ENCODE measurements at regions not wholly inside any gene's neighbourhood (a gene's known extent, or its start where the extent isn't known, plus 50 kb on each side); places are given as distances from the start of the nearest gene placed in this dataset.

DNA sequence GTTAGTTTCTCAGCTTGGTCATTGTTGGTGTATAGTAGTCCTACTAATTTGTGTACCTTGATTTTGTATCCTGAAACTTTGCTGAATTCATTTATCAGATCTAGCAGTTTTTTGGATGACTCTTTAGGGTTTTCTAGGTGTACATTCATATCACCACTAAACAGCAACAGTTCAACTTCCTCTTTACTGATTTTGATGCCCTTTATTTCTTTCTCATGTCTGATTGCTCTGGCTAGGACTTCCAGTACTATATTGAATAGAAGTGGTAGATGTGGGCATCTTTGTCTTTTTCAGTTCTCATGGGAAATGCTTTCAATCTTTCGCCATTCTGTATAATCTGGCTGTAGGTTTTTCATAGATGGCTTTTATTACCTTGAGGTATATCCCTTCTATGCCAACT is 61.3 kb upstream of the HEY2 start:
- no peaks in the 10 kb centered on the region for H3K4me1 Mint-ChIP-seq
- H3K27ac Mint-ChIP-seq = no peak overlapping the region
- H3K4me3 ChIP-seq (ENCODE audit: control extremely low read depth in 1 of 5, extremely low read depth in 1 of 5, insufficient read depth in 1 of 5, low read depth in 2 of 5, low read length in 4 of 5) = no peak overlapping the region
- no peaks in the 10 kb centered on the region for H4K20me1 ChIP-seq (ENCODE audit: control insufficient read depth, insufficient read depth, low read length, poor library complexity, severe bottlenecking)
- peaks cover 18% of the 10 kb centered on the region for H3K9me3 Mint-ChIP-seq (ENCODE audit: insufficient read depth)
- ChIA-PET POLR2A (no interaction called here), CTCF (no interaction called here)
- H2AFZ ChIP-seq (ENCODE audit: insufficient read depth, low read depth, low read length, poor library complexity, severe bottlenecking) = no peak overlapping the region
- H3K27ac ChIP-seq (ENCODE audit: low read length in 2 of 2) = no peak overlapping the region
- no peaks in the 10 kb centered on the region for H3K36me3 ChIP-seq (replicated peaks in 1 of 2; ENCODE audit: control extremely low read depth in 1 of 2, control insufficient read depth in 1 of 2, extremely low read depth in 1 of 2, insufficient read depth in 2 of 2, low read length in 1 of 2)
- H3K4me3 Mint-ChIP-seq = no peak overlapping the region
- H3K79me2 ChIP-seq (ENCODE audit: control insufficient read depth, insufficient read depth, low read length) = no peaks in the 10 kb centered on the region
- no peaks in the 10 kb centered on the region for H3K4me1 ChIP-seq (ENCODE audit: control insufficient read depth in 2 of 2, insufficient read depth in 2 of 2, low read length in 2 of 2)
- H3K9me3 ChIP-seq (ENCODE audit: control extremely low read depth in 1 of 3, control insufficient read depth in 2 of 3, insufficient read depth in 1 of 3, low read length in 2 of 3) = peaks cover 2 to 8% (median 4%) of the 10 kb centered on the region in 3 donors
- no CpG with 5 or more reads among the region's 1 CpG for WGBS (ENCODE audit: insufficient coverage)
- peaks cover 22% of the 10 kb centered on the region for H3K27me3 Mint-ChIP-seq
- H3K27me3 ChIP-seq (replicated peaks in 1 of 4; ENCODE audit: control extremely low read depth in 1 of 4, control insufficient read depth in 3 of 4, insufficient read depth in 4 of 4, low read length in 3 of 4) = peaks cover 0 to 10% (median 3%) of the 10 kb centered on the region in 4 experiments
- H3K4me2 ChIP-seq (replicated peaks; ENCODE audit: low read depth, low read length, poor library complexity, severe bottlenecking) = no peak overlapping the region
- DNase-seq (no peak), ATAC-seq (ENCODE audit: low read depth) (no peak)
- intact Hi-C loops (cut with micrococcal nuclease) = no loop called here
- no peak overlapping the region for H3K9ac ChIP-seq (ENCODE audit: low read length)
- TF ChIP-seq EZH2 (IDR thresholded peaks at IDR 0.05; ENCODE audit: borderline replicate concordance, insufficient read depth, low read depth, low read length, poor library complexity, severe bottlenecking) = no peak
- TF ChIP-seq, protein P1, sequence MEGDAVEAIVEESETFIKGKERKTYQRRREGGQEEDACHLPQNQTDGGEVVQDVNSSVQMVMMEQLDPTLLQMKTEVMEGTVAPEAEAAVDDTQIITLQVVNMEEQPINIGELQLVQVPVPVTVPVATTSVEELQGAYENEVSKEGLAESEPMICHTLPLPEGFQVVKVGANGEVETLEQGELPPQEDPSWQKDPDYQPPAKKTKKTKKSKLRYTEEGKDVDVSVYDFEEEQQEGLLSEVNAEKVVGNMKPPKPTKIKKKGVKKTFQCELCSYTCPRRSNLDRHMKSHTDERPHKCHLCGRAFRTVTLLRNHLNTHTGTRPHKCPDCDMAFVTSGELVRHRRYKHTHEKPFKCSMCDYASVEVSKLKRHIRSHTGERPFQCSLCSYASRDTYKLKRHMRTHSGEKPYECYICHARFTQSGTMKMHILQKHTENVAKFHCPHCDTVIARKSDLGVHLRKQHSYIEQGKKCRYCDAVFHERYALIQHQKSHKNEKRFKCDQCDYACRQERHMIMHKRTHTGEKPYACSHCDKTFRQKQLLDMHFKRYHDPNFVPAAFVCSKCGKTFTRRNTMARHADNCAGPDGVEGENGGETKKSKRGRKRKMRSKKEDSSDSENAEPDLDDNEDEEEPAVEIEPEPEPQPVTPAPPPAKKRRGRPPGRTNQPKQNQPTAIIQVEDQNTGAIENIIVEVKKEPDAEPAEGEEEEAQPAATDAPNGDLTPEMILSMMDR (IDR thresholded peaks at IDR 0.05) = no peak

DNA sequence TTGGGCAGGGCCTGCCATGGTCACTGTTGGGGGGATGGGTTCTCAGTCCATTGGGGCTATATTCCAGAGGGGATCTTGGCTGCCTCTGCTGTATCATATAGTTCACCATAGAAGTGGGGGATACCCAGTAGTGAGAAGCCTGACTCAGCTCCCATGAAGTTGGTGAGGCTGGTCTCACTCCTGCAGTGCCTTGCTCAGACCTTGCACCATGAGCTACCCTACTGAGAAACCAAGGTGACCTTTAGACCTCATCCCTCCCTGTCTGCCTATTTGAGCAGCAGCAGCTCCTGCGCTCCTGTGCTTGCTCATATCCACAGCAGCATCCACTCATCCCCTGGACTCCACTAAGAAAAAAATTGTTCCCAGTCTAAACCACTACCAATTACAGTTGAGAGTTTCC is 56.0 kb upstream of the HEY2 start:
- H3K4me1 Mint-ChIP-seq = no peaks in the 10 kb centered on the region
- WGBS (ENCODE audit: insufficient coverage) = 60% methylated on average over 1 of the region's 1 CpG
- Histone ChIP-seq H3K4me2 (replicated peaks; ENCODE audit: low read depth, low read length, poor library complexity, severe bottlenecking) (no peak overlapping the region), H3K27me3 (replicated peaks in 1 of 4; ENCODE audit: control extremely low read depth in 1 of 4, control insufficient read depth in 3 of 4, insufficient read depth in 4 of 4, low read length in 3 of 4) (peaks cover 0 to 13% (median 7%) of the 10 kb centered on the region in 4 experiments), H3K79me2 (ENCODE audit: control insufficient read depth, insufficient read depth, low read length) (no peaks in the 10 kb centered on the region), H3K4me1 (ENCODE audit: control insufficient read depth in 2 of 2, insufficient read depth in 2 of 2, low read length in 2 of 2) (no peaks in the 10 kb centered on the region), H3K9ac (ENCODE audit: low read length) (no peak overlapping the region), H3K4me3 (ENCODE audit: control extremely low read depth in 1 of 5, extremely low read depth in 1 of 5, insufficient read depth in 1 of 5, low read depth in 2 of 5, low read length in 4 of 5) (no peak overlapping the region), H4K20me1 (ENCODE audit: control insufficient read depth, insufficient read depth, low read length, poor library complexity, severe bottlenecking) (no peaks in the 10 kb centered on the region), H3K9me3 (ENCODE audit: control extremely low read depth in 1 of 3, control insufficient read depth in 2 of 3, insufficient read depth in 1 of 3, low read length in 2 of 3) (peaks cover 0 to 8% (median 8%) of the 10 kb centered on the region in 3 donors), H2AFZ (ENCODE audit: insufficient read depth, low read depth, low read length, poor library complexity, severe bottlenecking) (no peak overlapping the region), H3K27ac (ENCODE audit: low read length in 2 of 2) (no peak overlapping the region), H3K36me3 (replicated peaks in 1 of 2; ENCODE audit: control extremely low read depth in 1 of 2, control insufficient read depth in 1 of 2, extremely low read depth in 1 of 2, insufficient read depth in 2 of 2, low read length in 1 of 2) (no peaks in the 10 kb centered on the region)
- no peak overlapping the region for H3K27ac Mint-ChIP-seq
- POLR2A ChIA-PET = no interaction called here
- intact Hi-C loops (cut with micrococcal nuclease) = no loop called here
- CTCF ChIA-PET = interaction anchor here (0.9 kb wide), 1 partner anchor 60 kb away, joined by 3 read pairs; no protein-coding TSS in a partner anchor
- no peak overlapping the region for H3K4me3 Mint-ChIP-seq
- ATAC-seq (ENCODE audit: low read depth) = no peak
- DNase-seq = no peak
- TF ChIP-seq EZH2 (IDR thresholded peaks at IDR 0.05; ENCODE audit: borderline replicate concordance, insufficient read depth, low read depth, low read length, poor library complexity, severe bottlenecking) = no peak
- TF ChIP-seq, protein P1 (IDR thresholded peaks at IDR 0.05) = no peak
- H3K27me3 Mint-ChIP-seq = peaks cover 24% of the 10 kb centered on the region
- H3K9me3 Mint-ChIP-seq (ENCODE audit: insufficient read depth) = peaks cover 10% of the 10 kb centered on the region
